ENCODE measurements at regions not wholly inside any gene's neighbourhood (a gene's known extent, or its start where the extent isn't known, plus 50 kb on each side); places are given as distances from the start of the nearest gene placed in this dataset.

DNA sequence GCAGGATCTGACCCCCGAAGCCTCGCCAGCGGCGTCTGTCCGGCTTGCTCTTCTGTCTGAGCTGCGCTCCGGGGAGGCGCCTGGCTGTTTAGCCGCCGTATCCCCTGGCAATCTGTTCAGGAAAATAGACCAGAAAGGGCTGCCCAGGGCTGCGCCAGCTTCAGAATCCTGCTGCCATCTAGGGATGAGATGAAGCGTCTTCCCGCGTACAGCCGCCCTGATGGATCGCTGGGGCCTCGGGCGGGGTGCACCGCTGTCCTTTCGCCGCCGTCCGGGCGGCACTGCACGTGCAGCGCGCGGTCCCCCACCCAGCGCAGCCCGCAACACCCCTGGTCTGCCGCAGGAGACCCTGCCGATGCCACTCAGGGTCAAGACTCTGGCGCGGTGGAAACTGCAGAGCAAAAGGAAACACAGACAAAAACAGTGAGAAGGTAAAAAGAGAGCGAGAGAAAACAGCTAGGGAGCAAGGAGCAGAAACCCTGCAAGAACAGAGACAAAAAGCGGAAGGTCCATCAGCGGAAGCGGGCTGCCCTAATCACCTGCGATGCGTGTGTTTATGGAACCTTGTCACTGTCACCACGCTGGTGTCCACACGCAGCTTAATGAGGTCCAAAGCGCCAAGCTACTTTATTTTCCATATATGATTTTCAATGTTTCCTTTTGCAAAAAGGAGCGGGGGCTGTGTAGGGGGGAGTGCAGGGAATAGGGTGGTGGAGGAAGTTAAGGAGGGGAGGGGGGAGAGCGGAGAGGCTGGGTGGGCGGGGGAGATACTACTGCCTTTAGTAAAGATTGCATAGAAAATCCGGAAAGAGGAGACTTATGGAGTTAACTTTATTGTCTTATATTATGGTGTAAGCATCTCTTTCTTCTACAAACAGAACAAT lies 2113.3 kb upstream of the PIK3C3 start:
- no peak for ATAC-seq (replicated peaks; ENCODE audit: extremely low read depth, poor library complexity, severe bottlenecking)
- no peaks in the 10 kb centered on the region for H3K36me3 Mint-ChIP-seq (ENCODE audit: insufficient read depth)
- H3K9me3 Mint-ChIP-seq = peaks cover 11% of the 10 kb centered on the region
- no peak overlapping the region for H3K27ac Mint-ChIP-seq (ENCODE audit: low read depth)
- no peak for DNase-seq (ENCODE audit: low spot score in 2 of 2)
- no peak overlapping the region for H3K4me3 Mint-ChIP-seq
- H3K27me3 Mint-ChIP-seq = no peaks in the 10 kb centered on the region
- H3K4me1 Mint-ChIP-seq = no peaks in the 10 kb centered on the region

DNA sequence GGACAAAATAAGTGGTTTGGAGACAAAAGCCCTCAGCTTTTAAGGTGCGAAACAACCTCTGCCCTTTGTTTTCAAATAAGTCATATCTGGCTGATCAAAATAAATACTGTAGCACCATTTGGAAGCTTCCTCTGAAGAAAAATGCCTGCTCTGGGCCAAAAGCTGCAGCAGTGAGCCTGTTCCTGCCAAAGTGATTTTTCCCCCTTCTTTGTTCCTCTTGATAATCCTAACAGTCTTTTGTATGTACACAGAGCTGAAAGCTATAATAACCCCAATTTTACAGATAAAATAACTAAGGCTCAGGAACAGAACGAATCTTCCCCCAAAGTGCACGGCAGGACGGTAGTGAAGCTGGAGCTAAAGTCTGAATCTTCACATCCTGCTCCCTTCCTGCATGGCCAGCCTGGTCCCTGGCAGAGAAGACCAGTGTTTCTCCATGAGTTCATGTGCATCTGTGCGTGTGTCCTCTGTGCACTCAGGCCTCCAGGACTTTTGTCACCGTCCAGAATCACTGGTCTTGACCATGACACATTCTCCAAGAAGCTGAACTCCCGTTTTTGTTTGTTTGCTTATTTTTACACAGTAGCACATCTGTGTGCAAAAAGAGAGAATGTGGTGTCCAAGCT lies 2114.1 kb upstream of the PIK3C3 start:
- DNase-seq (ENCODE audit: low spot score in 2 of 2) = no peak
- Mint-ChIP-seq H3K4me3 (no peak overlapping the region), H3K36me3 (ENCODE audit: insufficient read depth) (no peaks in the 10 kb centered on the region), H3K9me3 (peaks cover 11% of the 10 kb centered on the region), H3K27me3 (no peaks in the 10 kb centered on the region), H3K4me1 (no peaks in the 10 kb centered on the region), H3K27ac (ENCODE audit: low read depth) (no peak overlapping the region)
- no peak for ATAC-seq (replicated peaks; ENCODE audit: extremely low read depth, poor library complexity, severe bottlenecking)

DNA sequence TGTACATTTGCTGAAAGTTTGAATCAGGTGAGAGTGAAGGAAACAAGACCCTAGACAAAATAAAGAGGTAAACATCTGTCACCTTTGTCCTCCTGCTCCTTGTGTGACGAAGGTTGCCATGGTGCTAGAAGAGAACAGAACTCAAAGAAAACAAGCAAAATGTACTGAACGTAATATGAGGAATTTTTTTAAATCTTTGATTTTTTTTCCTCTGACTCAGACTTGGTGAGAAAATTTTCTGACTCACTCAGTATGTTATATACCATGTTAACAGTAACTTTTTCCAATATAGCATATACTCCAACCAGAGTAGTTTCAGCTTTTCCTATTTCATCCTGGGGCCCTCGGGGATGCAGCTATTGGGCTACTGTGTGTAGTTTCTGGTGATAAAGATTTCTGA lies 2114.6 kb upstream of the PIK3C3 start:
- H3K4me3 Mint-ChIP-seq = no peak overlapping the region
- peaks cover 11% of the 10 kb centered on the region for H3K9me3 Mint-ChIP-seq
- H3K4me1 Mint-ChIP-seq = no peaks in the 10 kb centered on the region
- ATAC-seq (replicated peaks; ENCODE audit: extremely low read depth, poor library complexity, severe bottlenecking) (no peak), DNase-seq (ENCODE audit: low spot score in 2 of 2) (no peak)
- H3K36me3 Mint-ChIP-seq (ENCODE audit: insufficient read depth) = no peaks in the 10 kb centered on the region
- no peak overlapping the region for H3K27ac Mint-ChIP-seq (ENCODE audit: low read depth)
- no peaks in the 10 kb centered on the region for H3K27me3 Mint-ChIP-seq

DNA sequence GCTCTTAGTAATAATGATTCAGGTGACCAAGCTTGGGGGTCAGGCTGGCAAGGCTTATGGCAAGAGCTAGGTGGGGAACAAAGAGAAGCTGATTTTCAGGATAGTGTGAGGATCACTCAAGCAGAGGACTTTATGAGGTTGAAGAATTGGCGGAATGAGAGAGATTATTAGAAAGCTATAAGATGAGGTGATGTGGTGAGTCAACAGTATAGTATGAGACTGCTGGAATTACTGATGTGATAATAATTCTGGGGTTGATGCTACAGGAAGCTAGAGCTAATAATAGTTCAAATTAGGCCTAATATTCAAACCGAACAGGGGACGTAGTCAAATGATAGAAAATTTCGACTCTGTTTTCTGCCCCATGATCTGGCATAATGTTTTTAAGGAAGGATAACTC lies 2115.3 kb upstream of the PIK3C3 start:
- no peak overlapping the region for H3K27ac Mint-ChIP-seq (ENCODE audit: low read depth)
- no peaks in the 10 kb centered on the region for H3K36me3 Mint-ChIP-seq (ENCODE audit: insufficient read depth)
- H3K4me3 Mint-ChIP-seq = no peak overlapping the region
- DNase-seq (ENCODE audit: low spot score in 2 of 2) (no peak), ATAC-seq (replicated peaks; ENCODE audit: extremely low read depth, poor library complexity, severe bottlenecking) (no peak)
- H3K4me1 Mint-ChIP-seq = no peaks in the 10 kb centered on the region
- peaks cover 11% of the 10 kb centered on the region for H3K9me3 Mint-ChIP-seq
- H3K27me3 Mint-ChIP-seq = no peaks in the 10 kb centered on the region

DNA sequence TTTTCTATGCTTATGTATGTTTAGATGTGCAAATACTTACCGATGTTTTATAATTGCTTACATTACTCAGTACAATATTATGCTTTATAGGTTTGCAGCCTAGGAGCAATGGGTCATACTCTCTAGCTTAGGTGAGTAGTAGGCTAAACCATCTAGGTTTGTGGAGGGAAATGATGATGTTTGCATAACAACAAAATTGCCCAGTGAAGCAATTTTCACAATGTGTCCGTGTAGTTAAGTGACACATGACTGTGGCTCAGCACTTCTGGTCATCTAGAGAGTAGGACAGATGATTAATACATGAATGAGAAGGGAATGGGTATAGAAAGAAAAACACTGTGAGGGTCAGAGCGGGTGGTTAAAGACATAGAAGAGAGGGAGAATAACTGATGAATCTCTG lies 2116.2 kb upstream of the PIK3C3 start:
- Mint-ChIP-seq H3K36me3 (ENCODE audit: insufficient read depth) (no peaks in the 10 kb centered on the region), H3K4me3 (no peak overlapping the region), H3K4me1 (no peaks in the 10 kb centered on the region), H3K27ac (ENCODE audit: low read depth) (no peak overlapping the region), H3K9me3 (peaks cover 11% of the 10 kb centered on the region), H3K27me3 (no peaks in the 10 kb centered on the region)
- DNase-seq (ENCODE audit: low spot score in 2 of 2) = no peak
- no peak for ATAC-seq (replicated peaks; ENCODE audit: extremely low read depth, poor library complexity, severe bottlenecking)

DNA sequence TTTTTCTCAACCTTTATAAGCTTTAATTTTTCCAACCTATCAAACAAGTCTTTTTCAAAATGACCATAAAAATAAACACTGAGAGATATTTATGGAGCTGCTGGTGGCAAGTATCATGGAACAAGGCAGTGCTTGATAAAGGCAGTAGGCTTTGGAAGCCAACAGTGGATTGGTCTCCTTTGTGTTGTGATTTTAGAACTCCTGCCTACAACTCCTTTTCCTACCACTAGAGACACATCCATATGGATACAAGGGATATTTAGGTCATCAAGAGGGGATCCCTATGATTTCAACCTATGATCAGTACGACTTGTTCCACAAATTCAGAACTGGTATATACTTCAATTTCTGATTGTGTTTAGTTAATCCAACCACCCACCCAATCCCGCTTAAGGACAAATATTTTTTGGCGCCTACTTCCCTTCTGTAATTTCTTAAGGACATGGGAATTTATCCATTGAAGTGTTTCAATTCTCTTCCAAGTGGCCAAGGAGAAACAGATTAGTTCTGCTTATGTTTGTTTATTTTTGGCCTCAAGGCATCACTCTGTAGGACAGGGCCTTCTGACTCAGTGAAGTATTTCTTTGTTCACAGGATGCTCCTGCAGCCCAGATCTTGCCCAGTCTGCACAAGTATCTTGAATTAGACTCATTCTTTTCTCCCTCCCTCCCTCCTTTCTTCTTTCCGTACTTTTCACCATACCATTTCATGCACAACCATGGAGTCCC lies 2119.6 kb upstream of the PIK3C3 start:
- no peaks in the 10 kb centered on the region for H3K27me3 Mint-ChIP-seq
- DNase-seq (ENCODE audit: low spot score in 2 of 2) (no peak), ATAC-seq (replicated peaks; ENCODE audit: extremely low read depth, poor library complexity, severe bottlenecking) (no peak)
- H3K9me3 Mint-ChIP-seq = peaks cover 14% of the 10 kb centered on the region
- H3K4me1 Mint-ChIP-seq = no peaks in the 10 kb centered on the region
- H3K4me3 Mint-ChIP-seq = no peak overlapping the region
- no peaks in the 10 kb centered on the region for H3K36me3 Mint-ChIP-seq (ENCODE audit: insufficient read depth)
- H3K27ac Mint-ChIP-seq (ENCODE audit: low read depth) = no peak overlapping the region

DNA sequence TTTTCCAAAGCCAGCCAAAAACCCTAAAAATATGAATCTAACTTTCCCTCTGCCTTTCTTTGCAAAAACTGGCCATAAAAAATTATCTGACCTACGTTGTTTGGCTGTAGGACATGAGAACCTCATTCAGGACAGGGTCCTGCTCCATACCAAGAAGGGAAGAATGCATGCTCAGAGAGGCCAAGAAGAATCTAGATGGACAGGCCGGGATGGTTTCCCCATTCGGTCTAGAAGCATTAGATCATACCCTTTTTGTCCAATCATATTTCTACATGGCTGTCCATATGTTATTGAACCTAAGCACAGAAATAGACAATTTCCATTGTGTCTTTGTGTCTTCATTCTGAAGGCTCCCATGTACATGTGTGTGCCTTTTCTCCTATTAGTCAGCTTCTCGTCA lies 2120.4 kb upstream of the PIK3C3 start:
- Mint-ChIP-seq H3K27me3 (no peaks in the 10 kb centered on the region), H3K4me1 (no peaks in the 10 kb centered on the region), H3K27ac (ENCODE audit: low read depth) (no peak overlapping the region), H3K9me3 (peaks cover 21% of the 10 kb centered on the region), H3K36me3 (ENCODE audit: insufficient read depth) (no peaks in the 10 kb centered on the region), H3K4me3 (no peak overlapping the region)
- DNase-seq (ENCODE audit: low spot score in 2 of 2) (no peak), ATAC-seq (replicated peaks; ENCODE audit: extremely low read depth, poor library complexity, severe bottlenecking) (no peak)

DNA sequence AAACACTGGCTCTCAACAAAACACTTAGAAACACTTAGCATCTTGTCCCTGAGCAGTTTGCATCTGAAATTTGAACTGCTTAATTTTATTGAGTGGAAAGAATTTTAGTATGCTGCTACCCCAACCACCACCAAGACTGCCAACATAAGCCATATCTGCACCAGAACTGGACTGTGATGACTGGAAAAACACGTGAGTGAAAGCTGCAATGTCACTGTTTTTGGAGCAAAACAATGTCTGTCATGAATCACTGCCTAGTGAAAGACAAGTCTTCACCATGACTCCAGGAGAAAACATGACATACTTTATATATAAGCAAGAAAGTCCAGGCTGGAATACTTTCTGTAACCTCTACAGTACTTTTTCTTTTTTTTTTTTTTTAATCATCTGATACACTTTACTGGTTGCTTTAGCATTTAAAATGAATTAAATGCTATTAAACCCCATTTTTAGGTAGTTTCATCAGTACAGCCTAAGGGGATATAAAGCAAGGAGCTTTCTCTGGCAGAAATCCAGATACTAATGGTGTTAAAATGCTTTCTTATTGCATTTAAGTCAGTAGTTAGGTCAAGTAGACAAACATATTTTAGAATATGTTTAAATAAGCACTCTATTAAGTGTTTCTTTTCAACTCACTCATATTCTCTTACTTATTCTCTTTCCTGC lies 2129.4 kb upstream of the PIK3C3 start:
- DNase-seq (ENCODE audit: low spot score in 2 of 2) (no peak), ATAC-seq (replicated peaks; ENCODE audit: extremely low read depth, poor library complexity, severe bottlenecking) (no peak)
- no peaks in the 10 kb centered on the region for H3K27me3 Mint-ChIP-seq
- H3K4me1 Mint-ChIP-seq = no peaks in the 10 kb centered on the region
- no peaks in the 10 kb centered on the region for H3K36me3 Mint-ChIP-seq (ENCODE audit: insufficient read depth)
- H3K27ac Mint-ChIP-seq (ENCODE audit: low read depth) = no peak overlapping the region
- peaks cover 43% of the 10 kb centered on the region for H3K9me3 Mint-ChIP-seq
- H3K4me3 Mint-ChIP-seq = no peak overlapping the region

DNA sequence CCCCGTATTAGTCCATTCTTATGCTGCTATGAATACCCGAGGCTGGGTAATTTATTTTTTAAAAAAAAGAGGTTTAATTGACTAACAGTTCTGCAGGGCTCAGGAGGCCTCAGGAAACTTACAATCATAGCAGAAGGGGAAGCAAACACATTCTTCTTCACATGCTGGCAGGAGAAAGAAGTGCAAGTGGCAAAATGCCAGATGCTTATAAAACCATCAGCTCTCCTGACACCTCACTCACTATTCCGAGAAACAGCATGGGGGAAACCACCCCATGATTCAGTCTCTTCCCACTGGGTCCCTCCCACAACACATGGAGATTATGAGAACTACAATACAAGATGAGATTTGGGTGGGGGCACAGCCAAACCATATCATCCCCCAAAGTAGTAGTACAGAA lies 2148.5 kb upstream of the PIK3C3 start:
- no peak for ATAC-seq (replicated peaks; ENCODE audit: extremely low read depth, poor library complexity, severe bottlenecking)
- peaks cover 14% of the 10 kb centered on the region for H3K9me3 Mint-ChIP-seq
- H3K36me3 Mint-ChIP-seq (ENCODE audit: insufficient read depth) = peaks cover 2% of the 10 kb centered on the region
- H3K27ac Mint-ChIP-seq (ENCODE audit: low read depth) = no peak overlapping the region
- no peaks in the 10 kb centered on the region for H3K4me1 Mint-ChIP-seq
- no peak for DNase-seq (ENCODE audit: low spot score in 2 of 2)
- H3K4me3 Mint-ChIP-seq = no peak overlapping the region
- H3K27me3 Mint-ChIP-seq = no peaks in the 10 kb centered on the region

DNA sequence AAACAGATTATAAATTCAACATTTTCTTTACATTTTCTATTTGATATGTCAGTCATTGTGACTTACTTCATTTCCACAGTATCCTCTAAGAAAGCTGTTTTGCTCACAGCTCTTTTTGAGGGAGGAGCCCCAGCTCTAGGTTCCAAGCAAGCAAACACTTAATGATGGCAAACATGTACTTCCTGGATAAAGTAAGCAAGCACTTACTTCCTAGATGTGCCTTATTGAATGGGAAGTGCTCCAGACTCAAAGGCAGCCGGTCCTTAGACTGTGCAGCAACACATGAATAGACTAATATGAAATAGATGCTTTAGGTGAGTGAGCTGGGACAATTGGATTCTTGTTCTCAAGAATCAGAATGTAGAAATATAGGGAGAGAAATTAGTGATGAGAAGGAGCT lies 2149.8 kb upstream of the PIK3C3 start:
- Mint-ChIP-seq H3K9me3 (peaks cover 14% of the 10 kb centered on the region), H3K4me1 (no peaks in the 10 kb centered on the region), H3K4me3 (no peak overlapping the region), H3K27me3 (no peaks in the 10 kb centered on the region), H3K27ac (ENCODE audit: low read depth) (no peak overlapping the region), H3K36me3 (ENCODE audit: insufficient read depth) (peaks cover 2% of the 10 kb centered on the region)
- ATAC-seq (replicated peaks; ENCODE audit: extremely low read depth, poor library complexity, severe bottlenecking) (no peak), DNase-seq (ENCODE audit: low spot score in 2 of 2) (no peak)

DNA sequence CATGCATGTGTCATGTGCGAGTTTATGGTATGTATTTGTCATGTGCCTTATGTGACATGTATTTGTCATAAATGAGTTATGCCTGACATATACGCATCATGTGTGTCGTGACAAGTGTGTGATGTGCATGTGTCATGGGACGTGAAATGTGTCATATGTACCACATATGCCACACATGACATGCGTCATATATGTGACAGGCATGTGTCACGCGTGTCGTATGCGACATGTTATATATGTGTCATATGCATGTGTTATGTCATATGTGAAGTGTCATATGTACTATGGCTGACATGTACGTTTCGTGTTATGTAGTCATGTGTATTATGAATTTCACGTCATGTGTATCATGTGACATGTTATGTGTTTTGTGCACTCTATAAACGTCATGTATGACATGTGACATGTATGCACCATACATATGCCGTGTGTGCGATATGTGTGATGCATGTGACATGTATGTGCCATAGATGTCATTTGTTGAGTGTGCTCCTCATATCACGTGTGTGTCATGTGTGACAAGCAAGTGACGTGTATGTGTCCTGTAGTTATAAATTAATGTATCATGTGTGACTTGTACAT lies 2152.3 kb upstream of the PIK3C3 start:
- Mint-ChIP-seq H3K27ac (ENCODE audit: low read depth) (no peak overlapping the region), H3K9me3 (peaks cover 22% of the 10 kb centered on the region), H3K4me1 (no peaks in the 10 kb centered on the region), H3K27me3 (no peaks in the 10 kb centered on the region), H3K4me3 (no peak overlapping the region), H3K36me3 (ENCODE audit: insufficient read depth) (peaks cover 2% of the 10 kb centered on the region)
- ATAC-seq (replicated peaks; ENCODE audit: extremely low read depth, poor library complexity, severe bottlenecking) (no peak), DNase-seq (ENCODE audit: low spot score in 2 of 2) (no peak)

DNA sequence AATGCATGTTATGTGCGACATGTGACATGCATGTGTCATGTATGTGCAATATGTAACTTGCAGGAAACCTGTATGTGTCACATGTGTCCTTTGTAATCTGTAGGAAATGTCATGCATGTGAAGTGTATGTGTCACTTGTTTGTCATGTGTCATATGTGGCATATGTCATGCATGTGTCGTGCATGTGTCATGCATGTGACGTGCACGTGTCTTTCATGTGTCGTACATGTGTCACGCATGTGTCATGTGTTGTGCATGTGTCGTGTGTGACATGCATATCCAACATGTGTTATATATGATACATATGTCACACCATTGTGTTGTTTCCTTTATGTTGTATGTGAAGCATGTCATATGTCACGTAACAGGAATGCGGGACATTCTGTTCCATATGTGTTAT lies 2153.2 kb upstream of the PIK3C3 start:
- Mint-ChIP-seq H3K9me3 (peaks cover 22% of the 10 kb centered on the region), H3K4me1 (no peaks in the 10 kb centered on the region)

More for the DNA sequence above, 2153.2 kb upstream of the PIK3C3 start:
- no peak for DNase-seq (ENCODE audit: low spot score in 2 of 2)
- Mint-ChIP-seq H3K27ac (ENCODE audit: low read depth) (no peak overlapping the region), H3K27me3 (no peaks in the 10 kb centered on the region), H3K36me3 (ENCODE audit: insufficient read depth) (peaks cover 2% of the 10 kb centered on the region), H3K4me3 (no peak overlapping the region)
- no peak for ATAC-seq (replicated peaks; ENCODE audit: extremely low read depth, poor library complexity, severe bottlenecking)

Measured in central memory CD8-positive, alpha-beta T cell (primary cell).